Hepatocyte (in vitro differentiated cells): ENCODE measurements at regions not wholly inside any gene's neighbourhood (a gene's known extent, or its start where the extent isn't known, plus 50 kb on each side); places are given as distances from the start of the nearest gene placed in this dataset.

Source experiments
- DNase-seq: peaks from one replicate; pipeline ENCODE4 v3.0.0-alpha.2; 2016; ENCODE audit warnings: low spot score
- H2AFZ ChIP-seq: fragments of 200-600 bp; sonication (generic); 2 replicates; pipeline ENCODE4 v1.6.0; 2016; ENCODE audit warnings: antibody characterized with exemption, mild to moderate bottlenecking
- H3K27ac ChIP-seq: fragments of 200-600 bp; sonication (generic); 2 replicates; pipeline ENCODE4 v1.5.1; 2016; ENCODE audit warnings: mild to moderate bottlenecking
- H3K27me3 ChIP-seq: fragments of 200-600 bp; sonication (generic); 2 replicates; pipeline ENCODE4 v1.6.1; 2016
- H3K36me3 ChIP-seq: fragments of 200-600 bp; sonication (generic); replicated peaks from 2 replicates; pipeline ENCODE4 v1.5.1; 2016; ENCODE audit warnings: low read depth; ENCODE audit not compliant: insufficient read depth
- H3K4me1 ChIP-seq: fragments of 200-600 bp; sonication (generic); 2 replicates; pipeline ENCODE4 v1.5.1; 2016; ENCODE audit warnings: mild to moderate bottlenecking, moderate library complexity; ENCODE audit not compliant: insufficient read depth
- H3K4me2 ChIP-seq: fragments of 200-600 bp; sonication (generic); 2 replicates; pipeline ENCODE4 v1.6.0; 2016
- H3K4me3 ChIP-seq: fragments of 200-600 bp; sonication (generic); 2 replicates; pipeline ENCODE4 v1.5.1; 2016; ENCODE audit warnings: mild to moderate bottlenecking
- H3K79me2 ChIP-seq: fragments of 200-600 bp; sonication (generic); 2 replicates; pipeline ENCODE4 v1.6.0; 2017; ENCODE audit warnings: mild to moderate bottlenecking
- H3K9me2 ChIP-seq: fragments of 200-600 bp; sonication (generic); replicated peaks from 2 replicates; pipeline ENCODE4 v1.6.0; 2017; ENCODE audit warnings: mild to moderate bottlenecking; ENCODE audit not compliant: insufficient read depth
- H3K9me3 ChIP-seq: fragments of 200-600 bp; sonication (generic); 2 replicates; pipeline ENCODE4 v1.5.1; 2016; ENCODE audit warnings: low read depth, mild to moderate bottlenecking
- H4K20me1 ChIP-seq: fragments of 200-600 bp; sonication (generic); 2 replicates; pipeline ENCODE4 v1.6.0; 2016; ENCODE audit warnings: mild to moderate bottlenecking; ENCODE audit not compliant: insufficient read depth, poor library complexity, severe bottlenecking
- EZH2 ChIP-seq: fragments of 200-600 bp; sonication (generic); IDR thresholded peaks from 2 replicates; pipeline ENCODE4 v1.6.1; 2016; ENCODE audit warnings: antibody characterized with exemption, mild to moderate bottlenecking, borderline replicate concordance
- EZH2phosphoT487 ChIP-seq: fragments of 200-600 bp; sonication (generic); IDR thresholded peaks from one replicate; pipeline ENCODE4 v1.6.1; 2018; ENCODE audit warnings: antibody characterized with exemption, mild to moderate bottlenecking, low read depth, moderate library complexity; ENCODE audit not compliant: unreplicated experiment, severe bottlenecking
- WGBS: methylation state at CpG from one replicate; pipeline ENCODE4 v1.1.6; 2016; ENCODE audit warnings: low lambda C conversion rate; ENCODE audit errors: missing lambda C conversion rate; 5-methylcytosine and 5-hydroxymethylcytosine counted together
- TF ChIP-seq, protein P1 (sequence below): fragments of 200-600 bp; sonication (generic); IDR thresholded peaks from 2 replicates; pipeline ENCODE4 v1.5.1; 2016; ENCODE audit warnings: antibody characterized with exemption, mild to moderate bottlenecking; ENCODE audit not compliant: poor library complexity

DNA sequence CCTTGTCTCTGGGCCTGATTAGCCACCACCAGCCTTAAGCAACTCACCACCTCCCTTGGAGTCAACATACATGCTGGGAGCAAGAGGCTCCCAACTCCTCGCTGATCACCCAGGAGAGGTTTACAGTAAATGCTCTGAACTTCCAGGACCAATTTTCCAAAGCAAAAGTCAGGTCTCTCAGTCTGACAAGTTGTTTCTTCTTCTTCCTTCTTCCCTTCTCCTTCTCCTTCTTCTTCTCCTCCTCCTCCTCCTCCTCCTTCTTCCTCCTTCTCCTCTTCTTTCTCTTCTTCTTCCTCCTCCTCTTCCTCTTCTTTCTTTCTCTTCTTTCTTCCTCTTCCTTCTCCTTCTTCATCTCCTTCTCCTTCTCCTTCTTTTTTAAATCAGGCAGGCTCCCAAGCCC, 148.2 kb downstream of the NECTIN1 start:
- no peak for DNase-seq

DNA sequence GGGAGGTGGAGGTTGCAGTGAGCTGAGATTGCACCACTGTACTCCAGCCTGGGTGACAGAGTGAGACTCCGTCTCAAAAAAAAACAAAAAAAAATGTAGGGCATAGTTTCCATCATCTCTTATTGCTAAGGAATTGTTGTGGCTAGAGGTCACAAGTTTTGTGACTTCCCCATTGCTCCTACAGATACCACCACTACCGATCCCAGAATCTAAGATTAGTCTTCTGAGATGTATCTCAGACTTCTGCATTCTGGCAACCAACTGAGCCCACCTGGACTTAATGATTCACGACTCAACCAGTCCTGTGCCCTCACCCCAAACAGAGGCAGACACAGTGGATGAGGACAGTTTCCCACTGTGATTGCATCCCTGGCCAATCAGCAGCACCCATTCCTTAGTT, 148.9 kb downstream of the NECTIN1 start:
- no peaks in the 10 kb centered on the region for H3K79me2 ChIP-seq
- no peaks in the 10 kb centered on the region for H3K9me3 ChIP-seq
- H3K36me3 ChIP-seq = no peaks in the 10 kb centered on the region
- no peak overlapping the region for H3K27ac ChIP-seq
- peaks cover 9% of the 10 kb centered on the region for H3K27me3 ChIP-seq
- TF ChIP-seq EZH2 (no peak), EZH2phosphoT487 (no peak)
- TF ChIP-seq, protein P1, sequence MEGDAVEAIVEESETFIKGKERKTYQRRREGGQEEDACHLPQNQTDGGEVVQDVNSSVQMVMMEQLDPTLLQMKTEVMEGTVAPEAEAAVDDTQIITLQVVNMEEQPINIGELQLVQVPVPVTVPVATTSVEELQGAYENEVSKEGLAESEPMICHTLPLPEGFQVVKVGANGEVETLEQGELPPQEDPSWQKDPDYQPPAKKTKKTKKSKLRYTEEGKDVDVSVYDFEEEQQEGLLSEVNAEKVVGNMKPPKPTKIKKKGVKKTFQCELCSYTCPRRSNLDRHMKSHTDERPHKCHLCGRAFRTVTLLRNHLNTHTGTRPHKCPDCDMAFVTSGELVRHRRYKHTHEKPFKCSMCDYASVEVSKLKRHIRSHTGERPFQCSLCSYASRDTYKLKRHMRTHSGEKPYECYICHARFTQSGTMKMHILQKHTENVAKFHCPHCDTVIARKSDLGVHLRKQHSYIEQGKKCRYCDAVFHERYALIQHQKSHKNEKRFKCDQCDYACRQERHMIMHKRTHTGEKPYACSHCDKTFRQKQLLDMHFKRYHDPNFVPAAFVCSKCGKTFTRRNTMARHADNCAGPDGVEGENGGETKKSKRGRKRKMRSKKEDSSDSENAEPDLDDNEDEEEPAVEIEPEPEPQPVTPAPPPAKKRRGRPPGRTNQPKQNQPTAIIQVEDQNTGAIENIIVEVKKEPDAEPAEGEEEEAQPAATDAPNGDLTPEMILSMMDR = no peak
- H3K4me3 ChIP-seq = no peak overlapping the region
- H4K20me1 ChIP-seq = no peaks in the 10 kb centered on the region
- no peaks in the 10 kb centered on the region for H3K9me2 ChIP-seq
- H3K4me1 ChIP-seq = peaks cover 6% of the 10 kb centered on the region
- no peak for DNase-seq
- WGBS = 96% methylated on average over 3 of the region's 3 CpGs
- no peak overlapping the region for H2AFZ ChIP-seq
- no peak overlapping the region for H3K4me2 ChIP-seq

More for the DNA sequence above, 148.2 kb downstream of the NECTIN1 start:
- H3K4me1 ChIP-seq = peaks cover 11% of the 10 kb centered on the region
- H3K9me2 ChIP-seq = no peaks in the 10 kb centered on the region
- H3K36me3 ChIP-seq = no peaks in the 10 kb centered on the region
- 91% methylated on average over 1 of the region's 1 CpG for WGBS
- H4K20me1 ChIP-seq = no peaks in the 10 kb centered on the region
- no peak overlapping the region for H3K4me2 ChIP-seq
- TF ChIP-seq EZH2phosphoT487 (no peak), EZH2 (no peak)
- TF ChIP-seq, protein P1 = no peak
- H3K27ac ChIP-seq = no peak overlapping the region
- H2AFZ ChIP-seq = no peak overlapping the region
- H3K9me3 ChIP-seq = no peaks in the 10 kb centered on the region
- no peaks in the 10 kb centered on the region for H3K79me2 ChIP-seq
- H3K27me3 ChIP-seq = peaks cover 13% of the 10 kb centered on the region
- no peak overlapping the region for H3K4me3 ChIP-seq

DNA sequence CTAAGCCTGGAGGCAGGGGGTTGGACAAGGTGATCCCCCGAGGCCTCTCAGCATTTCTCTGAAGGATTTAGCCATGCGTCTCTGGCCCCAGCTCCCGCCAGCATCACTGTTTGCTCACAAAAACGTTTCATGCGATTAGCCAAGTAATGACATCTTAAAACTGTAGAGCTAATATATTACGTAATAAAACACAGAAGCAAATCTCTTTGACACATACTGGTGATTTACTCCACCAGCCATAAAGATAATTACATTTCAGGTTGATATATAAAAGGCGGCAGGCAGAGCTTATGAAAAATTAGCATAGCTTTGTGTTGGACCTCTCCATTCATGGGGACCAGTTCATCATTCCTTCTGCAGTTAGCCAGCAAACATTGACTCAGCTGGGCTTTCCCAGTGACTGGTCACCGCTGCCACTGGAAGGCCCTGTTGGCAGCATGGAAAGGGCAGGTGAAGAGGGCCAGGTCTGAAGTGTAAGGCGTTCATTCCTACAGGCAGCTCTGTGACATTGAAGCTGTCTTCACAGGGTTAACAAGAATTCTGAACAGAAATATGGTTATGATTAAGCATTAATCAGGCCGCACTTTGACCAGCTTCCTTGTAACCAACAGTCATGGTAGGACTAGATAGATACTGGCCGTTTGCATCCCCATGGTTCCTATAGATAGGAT, 150.3 kb downstream of the NECTIN1 start:
- Histone ChIP-seq H3K9me3 (no peaks in the 10 kb centered on the region), H3K36me3 (no peaks in the 10 kb centered on the region), H3K27me3 (peaks cover 9% of the 10 kb centered on the region), H3K4me3 (no peak overlapping the region), H3K27ac (no peak overlapping the region), H3K79me2 (no peaks in the 10 kb centered on the region), H3K4me2 (no peak overlapping the region), H3K9me2 (no peaks in the 10 kb centered on the region), H4K20me1 (no peaks in the 10 kb centered on the region), H3K4me1 (no peaks in the 10 kb centered on the region), H2AFZ (no peak overlapping the region)
- 66% methylated on average over 11 of the region's 11 CpGs for WGBS
- TF ChIP-seq, protein P1 = no peak
- TF ChIP-seq EZH2 (no peak), EZH2phosphoT487 (no peak)
- DNase-seq = no peak

DNA sequence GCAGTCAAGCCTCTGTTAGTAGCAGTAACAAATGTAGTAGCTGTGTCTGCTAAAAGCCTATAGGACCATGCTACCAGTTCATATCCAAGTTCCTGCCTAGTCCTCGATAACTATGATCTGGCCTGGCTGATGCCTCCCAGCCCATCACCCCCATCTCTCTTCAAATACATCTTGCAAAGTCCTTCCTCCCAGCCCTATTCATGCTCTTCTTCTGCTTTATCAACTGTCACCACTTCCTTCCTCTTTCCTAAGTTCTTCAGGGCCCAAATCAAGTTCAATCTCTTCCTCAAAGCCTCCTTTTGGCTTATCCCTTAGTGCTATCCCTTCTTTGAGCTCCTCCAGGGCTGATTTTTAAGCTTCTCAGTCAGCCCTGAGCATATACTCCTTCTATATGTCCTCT, 150.9 kb upstream of the THY1 start:
- Histone ChIP-seq H2AFZ (no peak overlapping the region), H3K4me2 (no peak overlapping the region), H3K4me1 (no peaks in the 10 kb centered on the region), H3K9me3 (no peaks in the 10 kb centered on the region), H3K27ac (no peak overlapping the region), H3K4me3 (no peak overlapping the region), H3K79me2 (no peaks in the 10 kb centered on the region), H3K27me3 (peaks cover 1% of the 10 kb centered on the region), H3K9me2 (no peaks in the 10 kb centered on the region), H4K20me1 (no peaks in the 10 kb centered on the region), H3K36me3 (no peaks in the 10 kb centered on the region)
- no peak for DNase-seq
- 88% methylated on average over 1 of the region's 1 CpG for WGBS
- no peak for TF ChIP-seq EZH2phosphoT487
- TF ChIP-seq, protein P1 = no peak
- TF ChIP-seq EZH2 = no peak
